Stimulated activated CD8-positive, alpha-beta memory T cell treated with anti-CD3 and anti-CD28 coated beads, Interleukin-15, amount 100 ng/mL, for 24 hours (primary cell): ENCODE measurements at regions not wholly inside any gene's neighbourhood (a gene's known extent, or its start where the extent isn't known, plus 50 kb on each side); places are given as distances from the start of the nearest gene placed in this dataset.
"Not testable (repeated sequence)": the region's sequence is repeated elsewhere in the genome, so short reads cannot be mapped to it uniquely, and the experiment has no call there.

Experiments
- DNase-seq: peaks from one replicate; pipeline ENCODE4 v3.0.0-alpha.2; 2020; ENCODE audit warnings: low read depth

DNA sequence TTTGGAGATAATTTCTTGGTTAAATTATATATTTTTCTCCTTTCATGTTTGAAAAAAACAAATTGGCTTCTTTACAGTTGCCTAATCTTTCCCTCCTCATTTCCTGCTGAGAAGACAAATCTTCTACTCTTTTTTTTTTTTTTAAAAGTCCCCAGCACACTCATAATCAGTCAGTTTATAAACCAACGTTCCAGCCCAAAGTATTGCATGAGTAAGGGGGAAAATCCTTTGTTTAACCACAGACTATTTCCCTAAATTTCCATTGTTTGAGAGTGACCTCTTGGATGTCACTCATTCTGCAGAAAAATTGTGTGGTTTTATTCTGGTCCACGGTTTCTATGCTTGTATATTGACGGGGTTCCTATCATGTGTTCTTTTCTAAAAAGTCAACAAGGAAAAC lies 55.1 kb upstream of the TLR4 start:
- no peak for DNase-seq

DNA sequence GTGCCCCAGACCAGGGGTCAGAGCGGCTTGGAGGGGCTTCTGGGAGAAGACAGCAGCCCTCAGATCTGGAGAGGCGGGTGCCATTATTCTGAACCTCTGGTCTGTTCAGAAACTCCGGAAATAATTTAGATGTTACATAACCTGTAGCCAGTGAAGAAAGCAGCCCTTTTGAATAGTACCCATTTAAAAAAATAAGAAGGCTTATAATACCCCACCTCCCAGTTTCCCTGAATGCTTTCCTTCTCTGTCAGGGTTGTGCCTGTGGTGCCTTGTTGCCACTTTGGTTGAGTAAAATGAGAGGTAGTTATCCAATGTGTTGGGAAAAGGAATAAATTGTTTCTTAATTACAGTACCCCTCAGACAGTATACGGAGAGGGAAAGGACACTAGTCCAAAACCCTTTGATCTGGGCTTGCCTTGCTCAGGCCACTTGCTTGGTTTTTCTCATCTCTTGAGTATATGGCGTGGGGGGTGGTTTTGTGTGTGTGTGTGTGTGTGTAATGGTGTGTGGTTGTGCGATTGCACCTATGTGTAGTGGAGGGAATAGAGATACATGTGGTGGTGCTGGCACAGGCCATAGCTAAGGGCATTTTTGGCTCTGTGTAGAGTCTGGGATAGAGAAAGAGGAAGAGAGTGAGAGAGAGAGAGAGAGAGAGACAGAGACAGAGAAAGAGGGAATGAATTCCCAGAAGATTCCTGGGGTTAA lies 59.1 kb upstream of the TLR4 start:
- DNase-seq: no peak

DNA sequence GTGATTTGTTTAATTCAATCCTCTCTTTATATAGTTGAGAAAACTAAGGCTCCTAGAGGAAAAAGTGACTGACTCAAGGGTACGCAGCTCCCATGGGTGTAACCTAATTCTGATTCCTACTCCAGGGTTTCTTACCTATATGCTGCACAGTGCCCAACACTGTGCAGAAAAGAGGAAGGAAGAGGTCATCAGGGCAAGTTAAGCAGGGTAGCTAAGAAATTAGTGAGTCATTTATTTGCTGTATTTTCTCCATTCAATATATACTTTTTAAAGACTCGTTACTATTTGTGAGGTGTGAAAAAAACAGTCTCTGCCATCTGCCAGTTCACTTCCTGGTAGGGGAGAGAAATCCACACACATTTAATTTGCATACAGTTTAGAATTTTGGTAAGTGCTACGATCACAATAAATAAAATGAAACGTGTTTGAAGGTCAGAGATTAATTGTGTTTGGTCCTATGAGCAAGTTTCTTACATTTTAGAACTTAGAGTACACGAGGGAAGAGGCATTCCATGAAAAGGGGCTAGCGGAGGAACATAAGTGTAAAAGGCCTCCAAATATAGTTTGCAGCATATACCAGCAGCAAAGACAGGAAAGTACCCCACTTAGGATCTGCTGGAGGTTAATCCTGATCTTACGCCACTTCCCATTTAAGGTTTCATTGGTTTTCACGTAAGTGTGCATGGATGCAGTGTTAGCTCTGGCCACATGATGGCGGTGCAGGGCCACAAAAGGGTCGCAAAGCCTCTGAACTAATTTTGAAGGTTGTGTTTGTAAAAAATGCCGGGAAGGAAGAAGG lies 59.9 kb upstream of the TLR4 start:
- peak; percentile 4 for DNase-seq

DNA sequence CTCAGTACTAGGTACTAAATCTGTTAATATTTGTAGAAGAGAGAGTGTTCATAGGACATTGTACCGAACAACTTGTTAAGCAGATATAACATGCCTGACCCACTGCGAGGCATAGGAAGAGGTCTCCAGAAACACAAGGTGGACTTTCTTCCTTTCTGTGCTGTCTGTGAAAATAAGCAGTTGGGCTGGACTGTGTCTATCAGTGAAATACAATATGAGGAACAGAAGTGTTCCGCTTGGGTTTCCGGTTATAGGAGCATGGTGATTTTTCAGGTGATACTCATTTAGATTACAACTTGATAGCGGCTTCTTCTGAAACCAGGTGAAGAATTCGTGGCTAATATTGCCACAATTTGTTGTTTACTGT lies 60.9 kb upstream of the TLR4 start:
- DNase-seq: no peak

DNA sequence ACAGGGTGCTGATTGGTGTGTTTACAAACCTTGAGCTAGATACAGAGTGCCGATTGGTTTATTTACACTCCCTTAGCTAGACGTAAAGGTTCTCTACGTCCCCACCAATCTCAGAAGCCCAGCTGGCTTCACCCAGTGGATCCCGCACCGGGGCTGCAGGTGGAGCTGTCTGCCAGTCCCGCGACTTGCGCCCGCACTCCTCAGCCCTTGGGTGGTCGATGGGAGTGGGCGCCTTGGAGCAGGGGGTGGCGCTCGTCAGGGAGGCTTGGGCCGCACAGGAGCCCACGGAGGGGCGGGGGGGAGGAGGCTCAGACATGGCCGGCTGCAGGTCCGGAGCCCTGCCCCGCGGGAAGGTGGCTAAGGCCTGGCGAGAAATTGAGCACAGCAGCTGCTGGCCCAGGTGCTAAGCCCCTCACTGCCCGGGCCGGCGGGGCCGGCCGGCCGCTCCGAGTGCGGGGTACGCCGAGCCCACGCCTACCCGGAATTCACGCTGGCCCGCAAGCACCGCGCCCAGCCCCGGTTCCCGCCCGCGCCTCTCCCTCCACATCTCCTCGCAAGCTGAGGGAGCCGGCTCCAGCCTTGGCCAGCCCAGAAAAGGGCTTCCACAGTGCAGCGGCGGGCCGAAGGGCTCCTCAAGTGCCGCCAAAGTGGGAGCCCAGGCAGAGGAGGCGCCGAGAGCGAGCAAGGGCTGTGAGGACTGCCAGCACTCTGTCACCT lies 61.5 kb upstream of the TLR4 start:
- DNase-seq: not testable (repeated sequence)

DNA sequence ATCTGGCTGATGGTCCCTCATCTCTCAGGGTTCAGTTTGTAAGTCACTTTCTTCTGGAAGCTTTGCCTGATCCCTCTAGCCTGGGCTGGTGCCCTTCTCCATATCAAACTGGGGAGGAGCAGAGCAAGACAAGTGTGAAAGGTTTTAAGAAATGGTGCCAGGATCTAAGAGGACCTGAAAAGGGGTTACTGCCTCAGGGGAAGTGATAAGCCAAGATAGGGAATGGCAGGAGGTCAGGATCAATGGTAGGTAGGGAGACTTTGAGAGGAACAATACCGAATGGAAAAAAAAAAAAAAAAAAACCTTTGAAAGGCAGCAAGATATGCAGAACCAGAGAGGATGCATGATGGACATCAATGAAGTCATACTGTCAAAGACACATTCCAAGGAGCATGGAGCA lies 67.5 kb upstream of the TLR4 start:
- no peak for DNase-seq

DNA sequence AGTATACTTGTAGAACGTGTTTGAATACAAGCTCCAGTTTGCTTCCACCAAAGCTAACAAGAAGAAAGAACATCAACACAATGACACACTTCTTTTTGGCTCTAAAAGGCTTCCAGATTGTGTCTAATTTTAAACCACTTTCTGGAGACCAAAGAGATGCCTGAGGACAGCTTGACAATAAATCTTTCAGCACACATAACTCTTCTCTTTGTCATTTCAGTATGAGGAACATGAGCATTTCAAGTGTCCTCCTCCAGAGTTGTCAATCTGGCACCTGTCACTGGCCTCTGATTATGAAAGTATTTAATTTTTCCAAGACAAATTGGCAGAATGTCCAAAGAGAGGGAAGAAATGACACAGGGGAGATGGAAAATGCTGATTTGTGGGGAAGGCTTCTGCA lies 79.0 kb upstream of the TLR4 start:
- DNase-seq: no peak

DNA sequence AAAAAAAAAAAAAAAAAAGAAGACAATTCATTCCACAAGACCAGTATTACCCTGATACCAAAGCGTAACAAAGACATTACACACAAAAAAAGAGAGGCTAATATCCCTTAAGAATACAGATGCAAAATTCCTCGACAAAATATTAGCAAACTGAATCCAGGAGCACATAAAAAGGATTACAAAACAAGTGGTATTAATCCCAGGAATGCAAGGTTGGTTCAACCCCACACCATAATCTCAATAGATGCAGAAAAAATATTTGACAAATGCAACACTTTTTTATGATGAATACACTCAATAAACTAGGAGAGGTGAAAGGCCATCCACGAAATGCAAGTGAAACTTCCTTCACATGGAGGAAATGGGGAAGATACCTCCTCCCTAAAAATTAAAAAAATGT lies 80.1 kb upstream of the TLR4 start:
- no peak for DNase-seq

DNA sequence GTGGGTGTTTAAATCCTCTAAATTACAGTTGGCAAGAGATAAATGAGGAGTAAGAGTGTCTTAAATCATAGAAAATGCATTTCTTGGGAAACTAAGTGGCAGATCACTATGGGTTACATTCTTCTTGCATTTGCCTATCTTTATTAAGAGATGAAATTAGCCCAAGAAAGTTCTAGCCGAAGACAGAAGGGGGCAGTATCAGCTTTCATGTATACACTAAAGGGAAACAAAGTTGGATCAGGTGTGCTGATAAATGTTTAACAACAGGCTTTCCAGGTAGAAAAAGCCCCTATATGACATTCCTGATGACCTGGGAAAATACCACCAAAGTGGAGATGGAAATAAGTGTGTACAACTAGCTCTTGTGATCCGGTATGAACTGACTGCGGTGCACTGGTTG lies 81.9 kb upstream of the TLR4 start:
- no peak for DNase-seq

DNA sequence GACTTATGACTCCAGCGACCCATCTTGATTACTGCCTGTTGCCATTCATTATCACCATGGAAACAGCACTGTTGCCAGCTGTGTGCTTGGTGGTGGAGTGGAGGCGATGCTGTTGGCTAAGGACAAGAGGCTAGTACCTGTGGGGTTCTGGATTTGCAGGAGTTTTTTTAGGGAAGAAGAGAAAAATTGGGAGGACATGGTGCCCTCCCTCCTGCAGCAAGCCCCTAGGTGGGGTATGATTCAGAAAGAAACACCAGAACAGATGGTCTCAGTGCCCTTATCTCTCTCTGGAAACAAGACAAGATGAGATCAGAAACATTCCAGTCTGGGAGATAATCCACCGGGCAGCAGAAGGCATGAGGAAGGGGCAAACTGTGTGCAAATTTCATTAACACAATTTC lies 87.8 kb upstream of the TLR4 start:
- DNase-seq: no peak

DNA sequence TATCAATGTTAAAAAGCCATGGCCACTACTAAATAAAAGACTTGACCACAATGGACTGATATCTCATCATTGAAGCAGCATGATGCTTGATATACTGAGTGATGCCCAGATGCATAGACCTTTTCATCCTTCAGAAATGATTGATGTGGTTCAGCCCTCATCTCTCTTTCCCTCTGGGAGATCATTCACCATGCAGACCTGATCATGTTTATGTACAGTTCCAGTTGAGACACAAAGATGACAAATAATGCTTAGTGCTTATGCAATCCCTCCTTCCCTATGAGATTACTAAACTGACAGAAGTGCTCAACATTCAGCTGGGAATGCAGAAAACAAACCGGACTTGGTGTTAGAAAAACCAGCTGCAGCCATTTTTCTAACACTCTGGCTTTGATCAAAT lies 91.9 kb upstream of the TLR4 start:
- DNase-seq: no peak

DNA sequence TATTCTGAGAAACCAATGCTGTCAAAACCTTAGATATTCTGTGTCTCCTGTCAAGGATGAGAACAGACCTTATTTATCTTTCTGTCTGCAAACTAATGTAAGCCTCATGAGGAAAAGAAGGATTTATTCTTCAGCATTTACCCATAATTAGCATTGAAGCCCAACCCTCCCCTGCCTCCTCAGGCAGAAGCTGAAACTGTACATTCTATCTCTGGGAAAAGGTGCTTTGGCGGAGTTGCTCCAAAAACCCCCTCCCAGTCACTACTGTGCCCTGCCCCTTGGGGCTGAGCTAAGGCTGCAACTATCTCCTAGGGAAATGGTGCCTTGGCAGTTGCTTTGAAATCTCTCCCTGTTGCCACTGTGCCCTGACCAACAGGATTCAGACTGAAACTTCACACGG lies 106.2 kb upstream of the TLR4 start:
- no peak for DNase-seq

DNA sequence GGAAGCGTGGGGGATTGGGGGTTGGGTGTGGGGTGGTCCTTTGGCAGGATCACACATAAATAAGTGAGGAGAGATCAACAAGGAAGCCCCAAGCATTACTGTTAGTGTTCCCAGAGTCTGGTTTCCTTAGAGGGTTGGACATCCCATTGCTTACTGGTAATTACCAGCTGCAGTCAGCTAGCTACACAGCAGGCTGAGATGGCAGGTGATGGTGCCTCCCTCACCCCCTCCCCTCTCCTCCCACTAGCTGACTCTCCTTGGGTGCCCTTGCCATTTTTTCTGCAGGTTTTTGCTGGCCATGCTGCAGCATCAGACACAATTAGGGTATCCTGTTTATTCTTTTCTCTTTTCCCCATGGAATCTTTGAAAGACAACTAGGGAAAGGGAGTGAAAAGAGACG lies 107.5 kb upstream of the TLR4 start:
- no peak for DNase-seq

DNA sequence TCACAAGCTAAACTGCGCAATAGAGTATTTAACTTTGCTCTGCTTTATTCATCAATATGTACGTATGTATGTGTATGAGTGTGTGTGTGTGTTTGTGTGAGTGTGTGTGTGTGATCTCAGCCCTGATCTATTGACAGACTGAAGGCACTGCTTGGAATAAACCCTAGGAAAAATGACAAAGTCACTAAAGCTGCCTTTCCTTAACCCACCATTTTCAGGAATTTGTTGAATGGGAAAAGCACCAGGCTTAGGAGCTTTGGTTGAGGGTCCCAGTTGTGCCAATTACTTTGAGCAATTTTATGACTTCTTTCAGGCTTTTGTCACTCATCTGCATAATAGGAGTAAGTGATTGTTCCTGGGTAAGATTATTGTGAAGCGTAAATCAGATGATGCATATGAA lies 108.6 kb upstream of the TLR4 start:
- DNase-seq: no peak

DNA sequence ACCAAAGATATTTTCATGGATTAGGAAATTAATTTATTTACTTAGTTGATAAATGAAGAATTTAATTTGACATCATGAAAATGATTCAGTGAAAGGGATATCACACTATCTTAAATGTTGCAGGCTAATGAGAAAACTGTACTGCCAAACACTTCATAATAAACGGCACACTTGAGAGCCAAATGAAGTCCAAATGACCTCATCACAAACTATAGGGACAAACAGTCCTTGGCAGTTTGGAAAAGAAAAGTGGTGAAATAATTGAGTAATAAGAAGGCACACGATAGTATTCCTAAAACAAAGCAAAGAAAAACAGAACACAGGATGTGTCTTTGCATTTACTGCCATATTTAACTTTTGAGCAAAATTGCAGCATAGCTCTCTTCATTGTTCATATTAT lies 116.9 kb upstream of the TLR4 start:
- DNase-seq: no peak

DNA sequence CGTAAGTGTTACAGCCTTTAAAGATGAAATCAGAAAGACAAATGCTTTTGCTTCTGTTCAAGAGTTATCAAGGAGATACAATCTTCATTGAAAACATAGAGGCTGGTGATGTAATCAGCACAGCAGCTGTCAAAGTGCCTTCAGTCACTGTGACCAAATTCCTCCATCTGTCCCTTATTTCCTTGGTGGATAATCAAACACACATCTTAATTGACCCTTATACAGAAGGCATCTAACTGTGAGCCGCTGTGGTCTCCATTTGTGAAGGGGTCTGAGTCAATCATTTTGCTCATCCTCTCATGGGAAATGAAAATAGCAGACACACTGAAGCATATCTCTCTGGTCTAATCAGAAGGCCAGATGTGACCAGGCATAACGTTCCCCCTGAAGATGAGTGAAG lies 130.1 kb upstream of the TLR4 start:
- DNase-seq: no peak

DNA sequence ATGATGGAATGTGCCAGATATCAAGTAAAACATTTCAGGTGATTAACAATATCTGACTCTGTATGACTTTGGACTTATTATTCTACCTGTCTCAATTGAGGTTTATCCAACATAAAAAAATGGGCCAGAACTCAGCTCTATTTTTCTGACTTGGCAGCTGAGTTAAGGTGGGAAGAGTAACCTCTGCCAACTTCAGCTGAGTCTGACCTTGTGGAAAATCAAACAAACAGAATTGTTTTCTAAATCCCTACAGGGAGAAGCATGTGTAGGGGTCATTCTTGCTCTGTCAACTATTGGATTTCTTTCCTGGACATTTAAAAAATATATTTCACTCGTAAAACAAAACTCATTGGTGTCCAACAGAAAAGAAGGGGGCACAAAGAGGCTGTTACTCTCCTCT lies 139.4 kb upstream of the TLR4 start:
- DNase-seq: no peak

DNA sequence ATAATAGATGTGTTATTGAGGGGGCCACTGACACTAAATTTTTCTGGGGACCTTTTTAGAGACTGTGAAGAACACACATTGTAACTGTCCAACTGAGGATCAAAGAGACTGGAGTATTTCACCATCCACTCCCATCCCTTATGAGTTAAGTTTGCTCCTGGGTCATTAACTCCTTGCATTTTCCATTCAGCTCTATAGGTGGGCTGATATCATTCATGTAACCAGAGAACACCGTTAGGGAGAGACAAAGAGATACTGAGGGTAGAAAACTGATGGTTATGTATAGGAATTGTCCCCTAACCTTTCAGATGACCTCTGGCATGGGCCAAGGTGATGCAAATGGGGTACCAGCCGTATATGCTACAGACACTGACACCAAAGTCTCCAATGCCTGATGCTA lies 142.4 kb upstream of the TLR4 start:
- no peak for DNase-seq

DNA sequence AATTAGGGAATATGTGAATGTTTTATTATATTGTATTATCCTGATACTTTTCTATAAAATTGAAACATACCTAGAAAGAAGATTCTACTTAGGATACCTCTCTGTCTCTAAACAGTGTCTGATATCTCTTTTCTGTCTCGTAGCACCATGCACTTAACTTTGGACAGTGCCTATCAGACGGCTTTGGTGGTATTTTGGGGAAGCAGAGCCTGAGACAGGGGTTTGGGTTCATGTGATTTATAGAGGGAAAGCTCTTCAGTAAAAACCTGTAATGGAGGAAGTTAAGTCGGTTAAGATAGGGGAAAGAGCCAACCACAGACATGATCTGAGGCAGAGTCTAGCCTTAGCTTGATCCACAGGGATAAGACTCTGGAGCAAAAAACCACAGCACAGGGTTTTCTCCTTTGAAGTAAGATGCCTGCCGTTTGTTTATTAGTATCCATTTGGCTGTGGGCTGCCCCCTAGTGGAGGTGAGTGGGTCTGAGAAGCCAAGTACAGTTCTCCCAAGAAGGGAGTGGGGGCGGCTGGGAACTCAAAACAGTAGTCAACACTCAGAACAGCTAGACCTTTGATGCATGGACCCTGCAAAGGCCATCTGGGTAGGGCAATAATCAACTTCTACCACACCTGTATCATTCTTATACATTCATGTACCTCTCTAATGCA lies 141.2 kb upstream of the ASTN2 start:
- DNase-seq: no peak

DNA sequence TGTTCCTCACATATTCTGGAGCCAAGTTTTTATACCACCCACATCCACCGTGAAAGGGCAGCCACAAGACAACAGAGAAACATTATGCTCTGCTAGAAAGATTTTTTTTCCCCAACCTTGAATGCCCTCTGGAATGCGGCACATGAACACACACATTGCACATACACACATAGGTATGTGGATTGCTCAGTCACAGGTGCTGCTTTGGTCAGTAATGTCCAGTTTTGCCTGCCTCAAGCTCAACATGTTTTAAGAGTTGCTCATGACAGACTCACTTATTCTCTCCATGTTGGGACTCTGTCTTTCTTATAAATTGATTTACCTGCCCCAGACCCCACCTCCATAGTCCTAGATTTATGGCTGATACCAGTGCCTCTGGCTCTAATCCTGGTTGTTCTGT lies 138.0 kb upstream of the ASTN2 start:
- DNase-seq: no peak

DNA sequence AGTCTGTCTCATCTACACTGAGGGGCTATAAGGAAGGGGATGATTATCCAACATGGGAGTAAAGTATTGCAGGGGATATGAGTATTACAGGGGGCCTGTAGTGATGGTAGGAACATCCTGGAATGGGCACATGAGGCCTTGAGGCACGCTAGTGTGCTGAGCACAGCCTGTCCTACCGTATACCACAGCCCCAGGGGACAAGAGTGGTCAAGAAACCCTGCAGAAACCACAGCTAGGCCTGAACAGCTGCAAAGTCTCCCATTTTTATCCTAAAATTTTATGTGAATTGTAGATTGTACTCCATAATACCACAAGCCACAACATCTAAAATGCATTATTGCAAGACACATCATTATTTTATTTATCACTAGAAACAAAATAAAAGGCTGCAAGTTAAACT lies 136.3 kb upstream of the ASTN2 start:
- DNase-seq: no peak

DNA sequence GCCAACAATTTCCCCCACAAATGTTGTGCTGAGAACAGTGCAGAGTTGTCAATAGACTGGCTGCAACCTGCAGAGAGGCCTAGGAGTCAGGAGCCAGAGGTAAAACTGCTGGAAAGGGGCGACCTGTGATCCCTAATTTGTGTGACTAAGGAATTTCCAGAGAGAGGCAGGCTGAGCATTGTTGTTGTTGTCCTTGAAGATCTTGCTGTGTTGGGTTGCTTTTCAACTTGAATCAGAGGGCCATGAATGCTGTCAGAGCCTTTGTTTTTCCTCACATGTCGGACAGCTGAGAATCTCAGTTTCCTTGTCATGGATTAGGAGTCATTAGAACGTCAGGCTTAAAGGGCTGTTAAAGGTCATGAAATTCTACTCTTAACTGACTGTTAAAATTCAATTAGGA lies 134.6 kb upstream of the ASTN2 start:
- DNase-seq: no peak

DNA sequence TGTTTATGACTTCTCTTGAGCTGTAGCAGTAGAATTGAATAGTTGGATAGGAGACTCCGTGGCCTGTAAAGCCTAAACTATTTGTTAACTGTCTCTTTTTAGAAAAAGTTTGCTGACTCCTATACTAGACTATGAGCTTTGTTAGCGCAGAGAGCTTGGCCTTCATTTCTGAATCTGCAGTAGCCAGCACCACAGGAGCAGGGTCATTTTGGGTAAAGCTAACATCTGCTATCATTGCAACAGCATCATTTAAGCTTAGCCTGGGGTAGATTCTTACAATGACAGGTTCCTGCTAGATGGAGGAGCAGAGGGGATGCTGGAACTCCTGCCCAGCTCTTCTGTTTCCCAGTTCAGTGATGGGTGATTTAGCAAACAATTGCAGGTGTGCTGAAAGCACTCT lies 133.7 kb upstream of the ASTN2 start:
- DNase-seq: no peak
